GM18511 (cell line): ENCODE measurements at regions not wholly inside any gene's neighbourhood (a gene's known extent, or its start where the extent isn't known, plus 50 kb on each side); places are given as distances from the start of the nearest gene placed in this dataset.

Experiments
- ATAC-seq: cut with Tn5 transposase; IDR thresholded peaks from one replicate; pipeline ENCODE4 v1.9.1; 2021; ENCODE audit warnings: mild to moderate bottlenecking, moderate library complexity; ENCODE audit not compliant: unreplicated experiment

- ATAC-seq: no peak
Observed at GRCh38 chr11:106451228-106451922, 373.9 kb downstream of the AASDHPPT start.

- ATAC-seq: no peak
Observed at GRCh38 chr11:106456647-106457046, 379.2 kb downstream of the AASDHPPT start.

GRCh38 chr11:106457727-106458126 is 380.3 kb downstream of the AASDHPPT start:
- no peak for ATAC-seq

- no peak for ATAC-seq
Observed at GRCh38 chr11:106459135-106459534, 381.7 kb downstream of the AASDHPPT start.

GRCh38 chr11:106461148-106461691 is 383.8 kb downstream of the AASDHPPT start:
- no peak for ATAC-seq

- ATAC-seq: no peak
Observed at GRCh38 chr11:106461839-106462545, 384.5 kb downstream of the AASDHPPT start.

GRCh38 chr11:106463154-106463553 is 385.7 kb downstream of the AASDHPPT start:
- no peak for ATAC-seq

- ATAC-seq: no peak
Observed at GRCh38 chr11:106463796-106464201, 386.3 kb downstream of the AASDHPPT start.

- ATAC-seq: no peak
Observed at GRCh38 chr11:106464728-106465127, 387.3 kb downstream of the AASDHPPT start.

GRCh38 chr11:106466521-106467080 is 389.1 kb downstream of the AASDHPPT start:
- ATAC-seq: no peak

GRCh38 chr11:106467501-106467900 is 390.0 kb downstream of the AASDHPPT start:
- ATAC-seq: no peak

- ATAC-seq: no peak
Observed at GRCh38 chr11:106468086-106468485, 390.6 kb downstream of the AASDHPPT start.

GRCh38 chr11:106468531-106468930 is 391.1 kb downstream of the AASDHPPT start:
- no peak for ATAC-seq

GRCh38 chr11:106470230-106470629 is 392.8 kb downstream of the AASDHPPT start:
- no peak for ATAC-seq

GRCh38 chr11:106471276-106471675 is 393.8 kb downstream of the AASDHPPT start:
- ATAC-seq: no peak

- no peak for ATAC-seq
Observed at GRCh38 chr11:106473089-106473722, 395.7 kb downstream of the AASDHPPT start.

GRCh38 chr11:106474274-106474673 is 396.8 kb downstream of the AASDHPPT start:
- ATAC-seq: no peak

- ATAC-seq: no peak
Observed at GRCh38 chr11:106475181-106475580, 397.7 kb downstream of the AASDHPPT start.

- no peak for ATAC-seq
Observed at GRCh38 chr11:106477776-106478175, 400.3 kb downstream of the AASDHPPT start.

- ATAC-seq: no peak
Observed at GRCh38 chr11:106479646-106480045, 402.2 kb downstream of the AASDHPPT start.

GRCh38 chr11:106480581-106481190 is 403.2 kb downstream of the AASDHPPT start:
- no peak for ATAC-seq
